ENCODE measurements at regions not wholly inside any gene's neighbourhood (a gene's known extent, or its start where the extent isn't known, plus 50 kb on each side); places are given as distances from the start of the nearest gene placed in this dataset.

DNA sequence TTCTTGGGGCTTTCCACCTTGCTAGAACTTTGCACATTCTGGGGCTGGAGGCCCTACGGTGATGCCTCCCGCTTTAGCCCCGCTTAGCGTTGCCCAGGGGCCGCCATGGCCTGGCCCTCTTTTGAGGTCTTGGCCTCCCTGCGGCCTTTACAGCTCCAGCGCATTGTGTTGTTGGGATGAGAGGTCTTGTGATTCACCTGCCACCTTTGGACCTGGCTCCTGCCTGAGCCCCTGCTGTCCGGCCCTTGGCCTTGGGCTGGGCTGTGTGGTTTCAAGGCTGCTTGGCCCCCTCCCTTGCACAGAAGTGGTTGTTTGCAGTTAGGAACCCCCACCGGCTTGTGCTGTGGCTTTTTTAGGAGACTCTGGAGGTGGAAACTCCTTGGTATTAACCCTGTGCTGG, 61.0 kb upstream of the CDH4 start:
- Histone ChIP-seq H3K4me1 (peaks cover 35% of the 10 kb centered on the region), H3K9me3 (peaks cover 8% of the 10 kb centered on the region; the same call in 2 of the 3 replicates), H3K4me3 (no peak overlapping the region), H3K27ac (peak overlapping the region; percentile 47 to 56; a peak in 4 of 6 replicates), H3K4me2 (peak overlapping the region; percentile 26; the same call in 1 of the 3 replicates)
- WGBS (ENCODE audit: missing lambda C conversion rate): 90% methylated on average over 9 of the region's 9 CpGs
- ATAC-seq: no peak
- CTCF ChIA-PET: interaction anchor here (2.8 kb wide), 1 partner anchor 38 kb away, joined by 14 read pairs; no protein-coding TSS in a partner anchor
- no peak for DNase-seq (ENCODE audit: low read depth in 1 of 2, low spot score in 1 of 2)
- POLR2A ChIA-PET: no interaction called here
- TF ChIP-seq BHLHE40 (IDR thresholded peaks at IDR 0.05; ENCODE audit: low read depth, low read length) (no peak), CHD4 (IDR thresholded peaks at IDR 0.05; ENCODE audit: borderline replicate concordance) (no peak), HEYL (CRISPR knock-in tag; IDR thresholded peaks at IDR 0.05) (no peak), MAFK (IDR thresholded peaks at IDR 0.05; ENCODE audit: partially characterized antibody) (no peak), HOXB5 (CRISPR knock-in tag; IDR thresholded peaks at IDR 0.05) (no peak), RCOR1 (IDR thresholded peaks at IDR 0.05; ENCODE audit: low read depth, low read length) (no peak), HOXA7 (CRISPR knock-in tag; IDR thresholded peaks at IDR 0.05) (no peak), HOXB13 (CRISPR knock-in tag; IDR thresholded peaks at IDR 0.05; ENCODE audit: low read depth) (no peak), EHMT2 (IDR thresholded peaks at IDR 0.05; ENCODE audit: low read depth) (no peak), JUN (IDR thresholded peaks at IDR 0.05) (no peak), ZC3H11A (IDR thresholded peaks at IDR 0.05) (no peak), ESRRA (IDR thresholded peaks at IDR 0.05; ENCODE audit: borderline replicate concordance, low read length) (no peak), CBX2 (IDR thresholded peaks at IDR 0.05; ENCODE audit: borderline replicate concordance, low read depth) (no peak), RARB (CRISPR knock-in tag; IDR thresholded peaks at IDR 0.05) (no peak), ZSCAN20 (CRISPR knock-in tag; IDR thresholded peaks at IDR 0.05) (no peak), RNF2 (IDR thresholded peaks at IDR 0.05; ENCODE audit: borderline replicate concordance, low read depth) (no peak)
- TF ChIP-seq, protein P1, sequence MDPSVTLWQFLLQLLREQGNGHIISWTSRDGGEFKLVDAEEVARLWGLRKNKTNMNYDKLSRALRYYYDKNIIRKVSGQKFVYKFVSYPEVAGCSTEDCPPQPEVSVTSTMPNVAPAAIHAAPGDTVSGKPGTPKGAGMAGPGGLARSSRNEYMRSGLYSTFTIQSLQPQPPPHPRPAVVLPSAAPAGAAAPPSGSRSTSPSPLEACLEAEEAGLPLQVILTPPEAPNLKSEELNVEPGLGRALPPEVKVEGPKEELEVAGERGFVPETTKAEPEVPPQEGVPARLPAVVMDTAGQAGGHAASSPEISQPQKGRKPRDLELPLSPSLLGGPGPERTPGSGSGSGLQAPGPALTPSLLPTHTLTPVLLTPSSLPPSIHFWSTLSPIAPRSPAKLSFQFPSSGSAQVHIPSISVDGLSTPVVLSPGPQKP (IDR thresholded peaks at IDR 0.05; ENCODE audit: low read depth, low read length): no peak
- no peak for FAIRE-seq

DNA sequence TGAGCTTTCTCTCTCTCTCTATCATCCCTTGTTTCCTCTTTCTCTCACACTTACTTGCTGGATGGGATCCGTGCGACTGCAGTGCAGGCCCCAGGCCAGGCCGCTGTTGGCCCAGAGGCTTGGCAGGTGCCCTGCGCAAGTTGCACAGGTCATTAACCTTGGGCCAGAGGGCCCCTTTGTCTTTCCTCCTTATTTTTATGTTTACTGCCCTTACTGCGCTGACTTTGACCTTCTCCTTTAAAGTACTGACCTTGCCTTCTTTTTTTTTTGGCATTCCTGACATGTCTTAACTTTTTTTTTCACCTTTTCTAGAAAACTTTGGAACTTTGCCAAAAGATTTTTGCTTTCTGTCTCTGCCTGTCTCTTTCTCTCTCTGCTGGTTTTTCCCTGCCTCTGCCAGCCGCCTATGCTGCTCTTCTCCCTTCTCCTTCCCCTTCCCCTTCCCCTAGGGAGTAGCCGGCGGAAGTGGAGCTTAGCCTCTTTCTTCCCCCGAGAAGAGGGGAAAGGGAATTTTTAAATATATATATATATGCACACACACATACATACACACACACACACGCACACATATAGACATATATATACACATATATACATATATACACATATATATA, 59.6 kb upstream of the CDH4 start:
- Histone ChIP-seq H3K4me2 (0 out of 3 replicates have a peak overlapping the region, but pooled peaks have one; percentile 3), H3K9me3 (peaks cover 8% of the 10 kb centered on the region; the same call in 2 of the 3 replicates), H3K4me3 (no peak overlapping the region), H3K4me1 (peaks cover 22% of the 10 kb centered on the region), H3K27ac (peak overlapping the region; percentile 10 to 43; a peak in 4 of 6 replicates)
- ChIA-PET POLR2A (no interaction called here), CTCF (interaction anchor here (1.5 kb wide), 1 partner anchor 36 kb away, joined by 5 read pairs; no protein-coding TSS in a partner anchor)
- 93% methylated on average over 8 of the region's 10 CpGs for WGBS (ENCODE audit: missing lambda C conversion rate)
- no peak for TF ChIP-seq HOXB13 (CRISPR knock-in tag; IDR thresholded peaks at IDR 0.05; ENCODE audit: low read depth)
- TF ChIP-seq ZFP36 (IDR thresholded peaks at IDR 0.05; ENCODE audit: borderline replicate concordance, partially characterized antibody): no peak
- TF ChIP-seq ZC3H11A (IDR thresholded peaks at IDR 0.05): no peak
- TF ChIP-seq MAZ (IDR thresholded peaks at IDR 0.05; ENCODE audit: borderline replicate concordance, low read depth, low read length): no peak
- no peak for TF ChIP-seq ZNF302 (CRISPR knock-in tag; IDR thresholded peaks at IDR 0.05)
- TF ChIP-seq MYC (IDR thresholded peaks at IDR 0.05; ENCODE audit: borderline replicate concordance, low read length): no peak
- no peak for TF ChIP-seq FOSB (CRISPR knock-in tag; IDR thresholded peaks at IDR 0.05)
- ATAC-seq: no peak
- no peak for DNase-seq (ENCODE audit: low read depth in 1 of 2, low spot score in 1 of 2)
- FAIRE-seq: no peak

DNA sequence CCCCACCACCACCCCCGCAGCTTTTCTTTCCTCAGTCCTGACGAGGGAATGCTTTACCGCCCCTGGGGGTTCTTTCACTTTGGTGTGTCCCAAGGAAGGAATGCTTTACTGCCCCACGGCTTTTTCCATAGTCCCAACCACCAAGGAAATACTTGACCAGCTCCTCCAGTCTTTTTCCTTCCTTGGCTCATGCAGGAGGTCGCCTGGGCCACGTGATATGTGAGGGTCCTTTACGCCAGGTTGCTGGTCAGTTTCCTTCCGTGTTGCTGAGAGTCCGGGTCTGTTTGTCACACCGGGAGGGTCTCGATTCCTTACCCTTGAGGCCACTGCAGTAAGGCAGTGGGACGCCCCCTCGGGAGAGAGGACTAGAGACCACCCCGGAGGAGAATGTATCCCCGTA, 58.9 kb upstream of the CDH4 start:
- no peak for TF ChIP-seq HDAC2 (IDR thresholded peaks at IDR 0.05)
- no peak for TF ChIP-seq MAFK (IDR thresholded peaks at IDR 0.05; ENCODE audit: partially characterized antibody)
- TF ChIP-seq CHD2 (IDR thresholded peaks at IDR 0.05; ENCODE audit: low read length, partially characterized antibody): no peak
- no peak for TF ChIP-seq KDM1A (IDR thresholded peaks at IDR 0.05; ENCODE audit: low read depth)
- TF ChIP-seq HEYL (CRISPR knock-in tag; IDR thresholded peaks at IDR 0.05): no peak
- no peak for TF ChIP-seq SMC3 (IDR thresholded peaks at IDR 0.05)
- no peak for TF ChIP-seq NFE2L2 (conservative IDR thresholded peaks at IDR 0.05; ENCODE audit: low read length)
- TF ChIP-seq, protein P2, sequence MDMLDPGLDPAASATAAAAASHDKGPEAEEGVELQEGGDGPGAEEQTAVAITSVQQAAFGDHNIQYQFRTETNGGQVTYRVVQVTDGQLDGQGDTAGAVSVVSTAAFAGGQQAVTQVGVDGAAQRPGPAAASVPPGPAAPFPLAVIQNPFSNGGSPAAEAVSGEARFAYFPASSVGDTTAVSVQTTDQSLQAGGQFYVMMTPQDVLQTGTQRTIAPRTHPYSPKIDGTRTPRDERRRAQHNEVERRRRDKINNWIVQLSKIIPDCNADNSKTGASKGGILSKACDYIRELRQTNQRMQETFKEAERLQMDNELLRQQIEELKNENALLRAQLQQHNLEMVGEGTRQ (IDR thresholded peaks at IDR 0.05): no peak
- no peak for TF ChIP-seq CBX2 (IDR thresholded peaks at IDR 0.05; ENCODE audit: borderline replicate concordance, low read depth)
- TF ChIP-seq, protein P3, sequence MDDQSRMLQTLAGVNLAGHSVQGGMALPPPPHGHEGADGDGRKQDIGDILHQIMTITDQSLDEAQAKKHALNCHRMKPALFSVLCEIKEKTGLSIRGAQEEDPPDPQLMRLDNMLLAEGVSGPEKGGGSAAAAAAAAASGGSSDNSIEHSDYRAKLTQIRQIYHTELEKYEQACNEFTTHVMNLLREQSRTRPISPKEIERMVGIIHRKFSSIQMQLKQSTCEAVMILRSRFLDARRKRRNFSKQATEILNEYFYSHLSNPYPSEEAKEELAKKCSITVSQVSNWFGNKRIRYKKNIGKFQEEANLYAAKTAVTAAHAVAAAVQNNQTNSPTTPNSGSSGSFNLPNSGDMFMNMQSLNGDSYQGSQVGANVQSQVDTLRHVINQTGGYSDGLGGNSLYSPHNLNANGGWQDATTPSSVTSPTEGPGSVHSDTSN (IDR thresholded peaks at IDR 0.05): no peak
- no peak for TF ChIP-seq CHD4 (IDR thresholded peaks at IDR 0.05; ENCODE audit: borderline replicate concordance)
- TF ChIP-seq POLR2A (IDR thresholded peaks at IDR 0.05; ENCODE audit: low read length): no peak
- TF ChIP-seq RCOR1 (IDR thresholded peaks at IDR 0.05; ENCODE audit: low read depth, low read length): no peak
- Histone ChIP-seq H3K4me2 (no peak overlapping the region), H3K4me1 (peaks cover 18% of the 10 kb centered on the region), H3K4me3 (no peak overlapping the region), H3K27ac (no peak overlapping the region), H3K9me3 (peaks cover 8% of the 10 kb centered on the region; the same call in 2 of the 3 replicates)
- DNase-seq (ENCODE audit: low read depth in 1 of 2, low spot score in 1 of 2) (no peak), ATAC-seq (no peak), FAIRE-seq (no peak)
- ChIA-PET CTCF (interaction anchor here (1.5 kb wide), 1 partner anchor 36 kb away, joined by 5 read pairs; no protein-coding TSS in a partner anchor), POLR2A (no interaction called here)
- WGBS (ENCODE audit: missing lambda C conversion rate): 87% methylated on average over 14 of the region's 15 CpGs
